ENCODE measurements at regions not wholly inside any gene's neighbourhood (a gene's known extent, or its start where the extent isn't known, plus 50 kb on each side); places are given as distances from the start of the nearest gene placed in this dataset.
"Not testable (repeated sequence)": the region's sequence is repeated elsewhere in the genome, so short reads cannot be mapped to it uniquely, and the experiment has no call there.

- DNase-seq: no peak
Measured at GRCh38 chr1:18564676-18565075, 66.0 kb upstream of the PAX7 start.

- DNase-seq: no peak
Measured at GRCh38 chr1:18565321-18565720, 65.3 kb upstream of the PAX7 start.

GRCh38 chr1:18568489-18568888, 62.2 kb upstream of the PAX7 start:
- no peak for DNase-seq

- no peak for DNase-seq
Measured at GRCh38 chr1:18569251-18569650, 61.4 kb upstream of the PAX7 start.

GRCh38 chr1:18569811-18570545, 60.7 kb upstream of the PAX7 start:
- DNase-seq: peak; percentile 50

GRCh38 chr1:18571275-18571674, 59.4 kb upstream of the PAX7 start:
- no peak for DNase-seq

GRCh38 chr1:18572022-18572880, 58.4 kb upstream of the PAX7 start:
- no peak for DNase-seq

GRCh38 chr1:18573170-18573569, 57.5 kb upstream of the PAX7 start:
- no peak for DNase-seq

GRCh38 chr1:18574754-18575153, 55.9 kb upstream of the PAX7 start:
- DNase-seq: no peak

- DNase-seq: peak; percentile 73
Measured at GRCh38 chr1:18575620-18576019, 55.0 kb upstream of the PAX7 start.

- no peak for DNase-seq
Measured at GRCh38 chr1:18578271-18578670, 52.4 kb upstream of the PAX7 start.

GRCh38 chr1:18579267-18579666, 51.4 kb upstream of the PAX7 start:
- DNase-seq: not testable (repeated sequence)

GRCh38 chr1:18580047-18580446, 50.6 kb upstream of the PAX7 start:
- peak; percentile 76 for DNase-seq

GRCh38 chr1:18580691-18581419, 49.8 kb upstream of the PAX7 start:
- DNase-seq: peak; percentile 92

Data from NCI-H69 (cell line).